Activated gamma-delta T cell treated with anti-CD3 and anti-CD28 coated beads, Interleukin-2, amount 50 U/mL, for 16 hours (primary cell): ENCODE measurements at regions not wholly inside any gene's neighbourhood (a gene's known extent, or its start where the extent isn't known, plus 50 kb on each side); places are given as distances from the start of the nearest gene placed in this dataset.

Source experiments
- DNase-seq: peaks from one replicate; pipeline ENCODE4 v3.0.0-alpha.2; 2020; ENCODE audit warnings: low read depth

GRCh38 chr18:39685303-39685902 is 2119.8 kb upstream of the CELF4 start:
- no peak for DNase-seq

GRCh38 chr18:39681061-39681460 is 2115.5 kb upstream of the CELF4 start:
- DNase-seq, result no peak

- DNase-seq, result no peak
These were observed 2110.3 kb upstream of the CELF4 start for GRCh38 chr18:39675906-39676305.

GRCh38 chr18:39675368-39675767 is 2109.8 kb upstream of the CELF4 start:
- DNase-seq, result no peak

- DNase-seq, result no peak
These were observed 2106.6 kb upstream of the CELF4 start for GRCh38 chr18:39672171-39672570.

- DNase-seq, result no peak
These were observed 2102.3 kb upstream of the CELF4 start for GRCh38 chr18:39667905-39668304.

GRCh38 chr18:39666541-39666940 is 2100.9 kb upstream of the CELF4 start:
- no peak for DNase-seq

- DNase-seq, result no peak
These were observed 2096.3 kb upstream of the CELF4 start for GRCh38 chr18:39661856-39662366.

GRCh38 chr18:39660141-39660540 is 2094.5 kb upstream of the CELF4 start:
- DNase-seq, result no peak

GRCh38 chr18:39655341-39655740 is 2089.7 kb upstream of the CELF4 start:
- DNase-seq, result no peak

- no peak for DNase-seq
These were observed 2087.6 kb upstream of the CELF4 start for GRCh38 chr18:39653221-39653620.

- no peak for DNase-seq
These were observed 2083.0 kb upstream of the CELF4 start for GRCh38 chr18:39648616-39649015.

- DNase-seq, result no peak
These were observed 2082.3 kb upstream of the CELF4 start for GRCh38 chr18:39647627-39648534.

GRCh38 chr18:39638224-39638623 is 2072.6 kb upstream of the CELF4 start:
- no peak for DNase-seq

- no peak for DNase-seq
These were observed 2071.3 kb upstream of the CELF4 start for GRCh38 chr18:39636931-39637330.

GRCh38 chr18:39635966-39636365 is 2070.4 kb upstream of the CELF4 start:
- DNase-seq, result no peak

- no peak for DNase-seq
These were observed 2069.6 kb upstream of the CELF4 start for GRCh38 chr18:39635192-39635591.

- DNase-seq, result no peak
These were observed 2062.3 kb upstream of the CELF4 start for GRCh38 chr18:39627936-39628335.

GRCh38 chr18:39624961-39625360 is 2059.4 kb upstream of the CELF4 start:
- DNase-seq, result no peak

- DNase-seq, result no peak
These were observed 2056.8 kb upstream of the CELF4 start for GRCh38 chr18:39622431-39622830.

- no peak for DNase-seq
These were observed 2055.1 kb upstream of the CELF4 start for GRCh38 chr18:39620551-39621168.

GRCh38 chr18:39618265-39619003 is 2052.8 kb upstream of the CELF4 start:
- DNase-seq, result no peak
